GM19395 (cell line): ENCODE measurements at regions not wholly inside any gene's neighbourhood (a gene's known extent, or its start where the extent isn't known, plus 50 kb on each side); places are given as distances from the start of the nearest gene placed in this dataset.

Experiments
- ATAC-seq: cut with Tn5 transposase; IDR thresholded peaks from one replicate; pipeline ENCODE4 v1.9.1; 2021; ENCODE audit warnings: mild to moderate bottlenecking, moderate library complexity; ENCODE audit not compliant: unreplicated experiment

DNA sequence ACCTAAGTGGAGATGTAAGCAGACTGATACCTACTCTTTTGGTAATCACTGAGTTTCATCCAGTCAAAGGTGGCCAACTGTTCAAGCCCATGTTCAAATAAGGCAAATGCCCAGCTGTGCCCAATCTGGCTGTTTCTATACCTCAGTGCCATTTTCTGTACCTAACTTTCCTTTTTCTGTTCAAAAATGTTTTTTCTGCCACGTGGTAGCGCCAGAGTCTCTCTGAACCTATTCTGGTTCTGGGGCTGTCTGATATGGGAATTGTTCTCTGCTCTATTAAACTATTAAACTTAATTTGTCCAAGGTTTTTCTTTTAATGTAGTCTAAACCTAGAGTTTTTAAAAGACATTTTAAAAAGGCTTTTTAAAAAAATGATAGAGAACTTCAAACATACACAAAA lies 391.2 kb downstream of the NOVA1 start:
- ATAC-seq: no peak

DNA sequence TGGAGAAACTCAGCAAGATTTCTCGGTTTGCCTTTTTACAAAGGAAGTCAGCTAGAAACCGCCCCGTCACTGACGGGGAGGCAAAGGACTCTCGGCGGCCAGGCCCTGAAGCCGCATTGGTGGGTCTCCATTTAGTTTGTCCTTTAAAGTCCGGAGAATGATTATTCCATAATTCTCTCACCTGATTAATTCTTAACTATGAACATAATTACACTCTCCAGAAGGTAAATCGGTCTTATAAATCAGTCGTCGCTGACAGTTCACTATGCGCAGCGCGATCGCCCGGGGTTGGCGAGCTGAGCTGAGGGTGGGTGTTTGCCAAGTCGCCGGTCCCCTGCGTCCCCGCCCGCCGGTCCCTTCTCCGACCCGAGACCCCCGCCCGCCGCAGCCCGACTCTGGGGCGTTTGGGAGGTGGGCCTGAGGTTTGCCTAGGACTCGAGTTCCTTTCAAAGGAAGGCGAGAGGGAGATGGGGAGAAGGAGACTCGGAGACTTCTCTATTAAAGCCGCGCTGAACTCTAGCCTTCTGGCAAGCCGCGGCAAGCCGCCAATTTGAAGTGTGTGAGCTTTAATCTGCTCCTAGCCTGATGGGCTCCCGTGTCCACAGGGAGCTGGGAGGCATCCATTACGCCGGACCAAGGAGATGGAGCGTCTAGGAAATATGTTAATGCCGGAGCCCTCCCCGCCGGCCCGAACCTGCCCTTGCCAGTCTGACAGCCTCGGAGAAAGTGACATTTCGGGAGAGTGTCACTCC lies 392.9 kb downstream of the NOVA1 start:
- peak; percentile 36 for ATAC-seq

DNA sequence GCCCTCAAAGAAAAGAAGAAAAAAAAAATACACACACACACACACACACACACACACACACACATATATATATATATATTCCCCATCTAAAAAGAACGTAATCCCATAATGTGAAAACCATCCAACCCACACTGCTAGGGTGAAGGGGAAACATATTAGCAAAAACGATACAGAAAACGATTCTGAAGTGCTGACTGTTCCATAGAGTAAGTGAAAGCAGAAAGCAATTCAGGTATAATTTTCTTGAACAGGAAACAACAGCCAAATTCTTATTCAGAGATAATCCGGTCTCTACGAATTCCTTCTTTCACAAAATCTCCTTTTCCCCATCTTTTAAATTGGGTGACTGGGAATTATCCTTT lies 393.5 kb downstream of the NOVA1 start:
- peak; percentile 54 for ATAC-seq

DNA sequence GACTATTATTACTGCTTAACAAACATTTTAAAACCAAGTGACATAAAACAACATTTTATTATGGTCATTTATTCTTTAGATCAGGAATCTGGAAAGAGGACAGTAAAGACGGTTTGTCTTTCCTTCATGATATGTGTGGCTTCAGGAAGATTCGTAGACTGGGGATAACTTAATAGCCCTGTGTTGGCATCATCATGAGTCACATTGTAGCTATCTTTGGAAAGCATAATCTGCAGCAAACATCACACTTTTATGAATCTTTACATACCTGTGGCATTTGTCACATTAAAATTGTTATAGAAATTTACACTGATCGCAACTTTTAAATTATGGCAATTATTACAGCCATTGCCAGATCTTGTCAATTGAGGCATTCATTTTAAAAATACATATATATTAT lies 397.1 kb downstream of the NOVA1 start:
- no peak for ATAC-seq

DNA sequence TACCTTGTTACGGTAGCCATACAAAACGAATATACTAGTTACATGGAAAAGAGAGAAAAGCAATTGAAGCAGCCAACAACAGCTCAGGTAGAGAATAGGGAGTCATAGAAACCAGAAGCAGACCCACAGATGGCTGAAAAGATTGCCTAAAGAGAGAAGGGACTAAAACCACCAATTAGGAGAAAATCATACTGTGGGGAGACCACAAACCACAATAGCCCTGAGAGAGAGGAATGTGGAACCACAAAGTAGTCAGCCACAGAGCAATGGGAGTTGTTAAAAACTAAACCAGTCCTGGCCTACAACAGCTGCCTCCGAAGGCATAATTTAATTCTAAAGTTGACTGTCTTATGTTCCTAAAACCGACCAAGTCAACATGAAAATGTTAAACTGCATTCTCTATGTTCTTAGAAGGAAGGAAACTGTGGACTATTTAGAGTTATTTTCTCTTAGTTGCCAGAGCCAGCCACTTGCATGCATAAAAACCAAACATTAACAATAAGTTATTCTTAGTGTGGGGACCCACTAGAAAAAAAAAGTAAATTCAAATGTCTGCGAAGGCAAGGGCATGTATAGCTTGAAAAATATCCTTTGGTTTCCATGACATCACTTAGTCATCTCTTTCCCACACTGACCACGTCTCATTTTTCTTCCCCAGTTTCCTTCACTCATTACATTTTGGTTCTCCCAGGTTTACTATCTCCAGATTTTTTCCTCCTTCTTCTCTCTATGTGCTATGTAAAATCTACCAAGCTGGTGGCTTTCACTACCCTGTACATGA lies 398.1 kb downstream of the NOVA1 start:
- ATAC-seq: no peak

DNA sequence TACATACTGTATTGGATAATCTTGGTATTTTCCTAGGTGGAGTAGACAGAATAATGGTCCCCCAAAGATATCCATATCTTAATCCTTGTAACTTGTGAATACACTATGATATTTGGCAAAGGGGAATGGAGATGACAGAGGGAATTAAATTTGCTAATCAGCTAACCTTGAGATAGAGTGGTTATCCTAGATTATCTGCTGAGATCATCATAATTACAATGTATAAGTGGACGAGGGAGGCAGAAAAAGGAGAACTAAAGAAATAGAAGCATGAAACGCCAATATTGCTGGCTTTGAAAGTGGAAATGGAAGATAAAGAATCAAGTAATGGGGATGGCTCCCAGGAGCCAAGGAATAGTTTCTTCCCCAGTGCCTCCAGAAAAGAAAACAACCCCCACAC lies 398.7 kb downstream of the NOVA1 start:
- ATAC-seq: no peak

DNA sequence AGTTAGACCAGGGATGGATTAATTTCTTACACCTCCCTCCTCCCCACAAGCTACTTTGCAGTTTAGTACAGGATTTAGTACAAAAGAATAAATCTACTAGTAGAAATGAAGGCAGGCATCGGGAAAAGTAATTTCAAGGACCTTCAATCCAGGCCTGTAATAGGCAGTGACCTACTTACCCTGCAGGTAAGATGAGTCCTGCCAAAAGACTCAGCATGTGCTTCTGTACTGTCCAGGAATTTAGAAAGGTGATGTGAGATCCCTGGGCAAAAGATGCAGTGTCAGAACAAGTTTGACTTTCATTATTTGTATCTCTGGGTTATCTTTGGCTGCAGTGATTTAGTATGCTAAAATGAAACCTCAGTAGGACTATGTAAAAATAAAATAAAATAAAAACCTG lies 403.0 kb downstream of the NOVA1 start:
- ATAC-seq: no peak

DNA sequence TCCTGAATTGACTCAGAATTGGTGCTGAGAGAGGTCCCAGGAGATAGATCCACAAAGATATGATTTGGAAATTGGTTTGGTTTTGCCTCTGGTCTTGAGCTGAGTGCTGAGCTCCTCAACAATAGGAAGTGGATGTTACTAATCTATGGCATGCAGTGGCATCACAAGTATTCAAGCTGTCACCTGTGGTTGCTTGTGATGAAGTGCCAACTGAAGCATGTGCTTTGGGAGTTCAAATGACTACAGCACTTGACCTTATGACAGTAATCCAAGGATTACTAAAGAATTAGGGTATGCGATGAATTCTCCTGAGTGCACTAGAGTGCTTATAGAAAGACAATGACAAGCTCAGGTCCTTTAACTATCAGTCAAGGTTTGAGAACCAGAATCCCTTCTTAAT lies 406.2 kb downstream of the NOVA1 start:
- no peak for ATAC-seq

DNA sequence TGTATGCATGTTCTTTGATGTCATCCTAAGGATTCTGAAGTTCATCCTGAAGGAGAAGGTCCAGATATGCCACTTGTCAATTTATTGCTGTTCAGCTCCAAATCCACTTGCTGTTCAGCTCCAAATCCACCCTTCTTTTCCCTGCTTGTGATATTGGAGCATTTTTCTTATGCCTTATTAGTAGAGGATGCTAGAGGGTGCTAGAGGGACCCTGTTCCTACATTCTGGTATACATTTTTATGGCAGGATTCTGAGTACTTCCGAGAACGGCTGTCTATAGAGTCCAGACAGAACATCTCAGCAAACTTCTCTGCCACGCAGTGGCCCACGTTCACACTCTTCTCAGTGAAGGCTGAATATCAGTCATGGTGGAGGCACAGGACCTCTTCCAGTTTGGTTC lies 406.7 kb downstream of the NOVA1 start:
- no peak for ATAC-seq

DNA sequence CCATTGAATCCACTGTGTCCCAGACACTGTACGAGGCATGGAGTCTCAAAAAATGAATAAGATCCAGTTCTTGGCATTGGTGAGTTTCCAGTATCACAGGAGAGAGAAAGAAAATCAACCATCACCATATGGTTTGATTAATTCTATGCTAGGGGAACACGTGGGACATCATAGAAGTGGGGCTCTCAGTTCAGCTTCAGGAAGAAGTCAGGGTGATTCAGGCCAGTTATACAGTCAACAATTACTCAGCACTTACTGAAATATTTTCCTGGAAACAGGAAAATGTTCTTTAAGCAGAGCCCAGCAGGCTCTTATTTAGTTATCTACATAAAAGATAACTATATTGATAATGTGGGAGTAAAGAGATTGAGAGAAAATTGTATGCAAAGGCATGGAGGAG lies 407.2 kb downstream of the NOVA1 start:
- no peak for ATAC-seq

DNA sequence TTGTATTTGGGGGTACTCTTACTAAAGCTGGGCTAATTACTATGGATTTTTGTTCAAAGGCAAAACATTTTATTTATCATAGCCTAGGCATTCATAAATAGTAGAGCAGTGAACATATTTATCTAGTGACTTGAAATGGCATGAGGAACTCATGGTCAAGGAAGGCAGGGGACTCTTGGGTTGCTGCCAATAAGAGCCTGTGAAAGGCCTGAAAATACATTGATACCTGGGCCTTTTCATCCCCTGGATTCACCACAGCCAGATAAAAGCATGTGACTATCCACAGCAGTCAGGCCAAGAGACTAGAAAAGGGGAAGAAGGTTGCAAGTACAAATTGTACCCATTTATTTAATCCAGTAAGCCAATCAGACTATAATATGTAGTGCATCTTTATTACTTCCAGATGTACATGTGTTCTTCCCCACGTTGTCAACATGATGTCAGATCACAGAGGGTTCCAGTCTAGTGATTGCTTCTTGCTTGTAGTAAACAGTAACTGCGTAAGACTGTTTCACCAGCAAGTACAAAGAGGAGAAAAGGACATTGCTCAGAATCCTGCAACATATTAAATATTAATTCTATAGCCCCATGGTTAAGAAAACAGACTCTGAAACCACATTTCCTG lies 409.7 kb downstream of the NOVA1 start:
- ATAC-seq: no peak

DNA sequence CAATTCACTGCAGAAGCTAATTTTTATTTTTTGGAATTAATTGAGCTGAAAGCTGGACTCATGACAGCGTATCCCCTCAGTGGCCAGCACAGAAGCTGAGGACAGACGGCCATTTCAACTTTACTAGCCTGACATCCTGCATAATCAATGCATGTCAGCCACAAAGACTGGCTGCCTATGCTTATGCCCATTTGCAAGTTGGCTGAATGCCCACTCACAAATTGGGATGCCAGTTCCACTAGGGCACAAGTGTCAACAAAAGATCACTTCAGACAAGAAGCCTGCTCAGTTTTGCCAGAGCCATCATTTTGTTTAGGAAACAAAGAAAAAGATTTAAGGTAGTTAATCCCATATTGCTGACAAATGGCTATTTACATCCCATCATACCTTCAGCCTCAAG lies 417.6 kb downstream of the NOVA1 start:
- no peak for ATAC-seq

DNA sequence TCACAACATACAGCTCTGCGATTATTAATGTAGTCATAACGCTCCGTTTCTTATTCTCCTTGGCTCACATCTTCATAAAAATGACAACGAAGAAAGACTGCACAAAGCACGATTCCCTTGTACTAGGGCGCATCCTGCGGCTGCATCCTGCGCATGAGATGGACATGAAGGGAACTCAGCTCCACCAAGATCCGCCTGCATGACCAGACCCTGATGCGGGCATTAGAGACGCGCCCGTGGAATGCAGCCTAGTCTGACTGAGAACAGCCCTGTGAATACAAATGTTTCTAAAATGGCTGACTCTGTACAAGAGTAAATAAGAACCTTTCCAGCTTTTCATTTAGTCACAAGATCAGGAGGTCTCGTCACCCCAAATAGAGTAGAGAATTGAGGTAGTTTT lies 422.2 kb downstream of the NOVA1 start:
- no peak for ATAC-seq

DNA sequence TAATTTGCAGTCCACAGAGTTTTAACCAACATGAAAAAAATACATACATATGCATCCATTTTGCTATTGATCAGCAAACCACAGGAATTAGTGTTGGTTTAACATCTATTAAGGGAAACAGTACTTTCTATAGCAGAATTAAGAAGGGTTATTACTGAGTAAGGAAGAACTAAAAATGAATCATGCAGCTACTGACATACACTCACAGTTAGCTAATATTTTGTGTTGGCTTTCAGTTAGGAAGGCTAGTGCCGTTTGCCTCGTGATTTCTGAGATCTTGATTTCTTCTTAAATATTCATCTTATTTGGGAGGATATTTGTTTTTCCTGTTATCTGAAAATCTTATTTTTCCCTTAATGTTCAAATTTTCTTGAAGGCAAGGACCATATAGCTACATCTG lies 423.4 kb downstream of the NOVA1 start:
- ATAC-seq: no peak

DNA sequence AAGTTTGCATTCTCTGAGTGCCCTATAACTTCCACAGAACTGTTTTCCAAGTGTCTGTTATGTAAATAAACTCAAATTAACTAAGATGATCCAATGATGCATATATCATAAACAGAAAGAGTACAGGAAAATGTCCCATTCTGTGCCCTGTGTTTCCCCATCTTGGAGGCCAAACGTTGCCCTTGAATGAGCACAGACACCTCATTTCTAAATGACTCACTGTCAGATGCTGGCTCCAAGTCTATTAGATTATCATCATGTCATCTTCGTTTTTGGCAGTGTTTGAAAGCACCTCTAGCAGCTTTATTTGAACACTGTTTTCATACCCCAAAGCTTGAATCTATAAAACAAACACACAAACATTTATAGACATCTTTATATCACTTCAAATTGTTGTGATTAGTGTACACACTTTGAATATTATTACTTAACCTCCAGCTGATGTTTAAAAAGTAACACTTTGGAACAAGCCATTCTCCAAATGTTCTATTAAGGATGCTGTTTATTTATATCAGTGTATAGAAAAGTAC lies 424.2 kb downstream of the NOVA1 start:
- ATAC-seq: no peak

DNA sequence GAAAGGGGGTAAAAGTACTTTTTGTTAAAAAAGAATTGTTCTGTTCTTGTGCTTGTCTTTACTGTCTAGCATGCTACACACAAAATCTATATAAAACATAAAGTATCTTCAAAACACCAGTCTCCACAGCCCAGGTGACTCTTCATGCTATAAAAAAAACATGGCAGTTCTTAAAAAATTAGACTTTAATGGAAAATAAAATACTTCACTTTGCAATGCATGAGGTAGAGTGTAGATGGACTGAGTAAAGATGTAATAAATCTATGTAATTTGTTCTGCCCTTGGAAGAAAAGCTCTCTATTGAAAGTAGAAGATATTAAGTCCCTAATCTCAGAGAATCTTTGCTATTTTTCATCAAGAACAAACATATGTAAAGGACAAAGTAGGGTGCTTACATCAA lies 425.4 kb downstream of the NOVA1 start:
- no peak for ATAC-seq

DNA sequence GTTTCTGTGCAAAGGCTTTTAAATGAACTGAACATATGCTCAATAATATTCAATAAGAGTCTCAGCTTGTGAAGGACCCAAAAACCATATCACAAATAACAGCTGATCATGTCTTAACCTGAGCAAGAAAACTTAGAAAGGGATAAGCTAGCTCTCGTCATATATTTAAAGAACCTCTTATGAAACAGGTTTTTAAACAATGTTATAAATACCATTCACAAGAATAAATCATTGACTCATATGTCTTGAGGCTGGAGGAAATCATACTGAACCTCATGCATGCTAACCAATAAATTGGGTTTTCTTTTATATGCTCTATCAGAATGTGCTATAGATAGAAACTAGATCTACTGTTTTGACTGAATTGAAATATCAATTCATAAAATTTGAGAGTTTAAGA lies 426.9 kb downstream of the NOVA1 start:
- no peak for ATAC-seq

DNA sequence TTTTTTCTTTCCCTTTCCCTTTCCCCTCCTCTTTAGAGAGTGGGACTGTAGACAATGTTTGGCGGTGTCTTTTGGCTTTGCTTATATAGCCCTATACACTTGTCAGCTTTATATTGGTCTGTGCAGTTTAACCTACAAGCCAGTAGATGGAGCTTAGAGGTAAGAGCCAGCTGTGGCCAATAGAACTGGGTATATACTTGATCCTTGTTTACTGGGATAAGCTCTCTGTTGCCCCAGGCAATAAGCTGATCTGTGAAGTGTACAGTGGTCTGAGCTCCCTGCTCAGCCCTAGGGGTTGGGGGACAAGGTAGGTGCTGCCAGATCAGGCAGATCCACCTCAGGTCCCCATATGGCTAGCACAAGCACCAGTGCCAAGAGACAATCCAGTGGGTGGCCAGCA lies 434.1 kb downstream of the NOVA1 start:
- no peak for ATAC-seq

DNA sequence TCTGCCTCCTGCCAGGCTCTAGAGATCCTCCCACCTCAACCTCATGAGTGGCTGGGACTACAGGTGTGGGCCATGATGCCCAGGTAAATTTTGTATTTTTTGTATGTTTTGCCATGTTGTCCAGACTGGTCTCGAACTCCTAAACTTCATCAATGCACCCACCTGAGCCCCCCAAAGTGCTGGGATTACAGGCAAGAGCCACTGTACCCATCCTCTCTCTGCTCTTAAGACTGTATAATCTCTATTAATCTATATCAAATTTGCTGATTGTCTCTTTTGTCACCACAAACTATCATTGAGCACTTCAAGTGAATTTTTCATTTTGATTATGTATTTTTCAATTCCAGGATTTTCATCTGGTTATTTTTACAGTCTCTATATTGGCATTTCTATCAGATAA lies 440.3 kb downstream of the NOVA1 start:
- no peak for ATAC-seq

DNA sequence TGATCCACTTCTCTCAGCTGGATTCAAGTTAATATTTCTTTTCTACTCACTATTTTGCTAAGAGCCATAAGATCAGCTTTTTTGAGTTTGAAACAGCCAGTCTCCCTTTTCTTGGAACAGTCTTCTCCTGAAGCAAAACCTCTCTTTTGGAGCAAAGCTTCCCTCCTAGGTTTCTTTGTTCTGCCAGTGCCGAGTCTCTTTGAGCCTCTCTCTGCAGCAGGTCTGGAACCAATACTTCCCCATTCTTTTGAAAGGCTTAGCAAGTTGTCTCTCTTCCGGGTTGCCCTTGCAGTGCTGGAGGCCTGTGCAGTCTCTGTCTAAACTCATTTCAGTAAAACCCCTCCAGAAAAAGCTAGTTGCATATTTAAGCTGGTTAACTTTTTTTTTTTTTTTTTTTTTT lies 454.8 kb downstream of the NOVA1 start:
- no peak for ATAC-seq

DNA sequence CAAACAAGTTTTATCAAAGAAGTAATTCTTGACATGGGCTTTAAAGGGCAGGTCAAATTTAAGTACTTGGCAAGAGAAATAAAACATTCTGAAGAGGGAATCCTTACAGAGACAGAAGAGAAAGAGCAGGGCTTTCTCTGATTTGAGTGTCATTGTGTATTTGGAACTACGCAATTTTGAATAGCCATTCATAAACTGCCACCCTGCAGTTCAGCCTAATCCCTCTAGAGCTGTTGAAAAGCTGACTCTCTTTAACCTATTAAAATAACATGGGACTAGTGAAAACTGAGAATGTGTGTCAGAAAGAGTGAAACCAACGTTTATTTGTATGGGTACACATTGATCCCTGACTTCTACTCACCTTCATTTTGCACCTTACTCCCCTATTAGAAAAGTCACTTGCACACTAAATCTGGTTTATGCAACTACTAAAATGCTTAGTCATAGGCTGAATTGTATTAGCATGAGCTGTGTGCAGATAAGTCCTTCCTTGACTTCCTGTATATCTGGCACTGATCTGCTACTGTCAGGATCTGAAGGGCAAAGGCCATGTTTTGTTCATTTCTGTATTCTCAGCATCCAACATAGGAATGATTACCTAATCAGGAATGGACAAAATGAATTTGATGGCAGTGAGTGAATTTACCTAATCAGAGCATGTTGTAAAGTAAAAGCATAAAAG lies 458.9 kb downstream of the NOVA1 start:
- ATAC-seq: no peak
